GM12878 (cell line): ENCODE measurements at regions not wholly inside any gene's neighbourhood (a gene's known extent, or its start where the extent isn't known, plus 50 kb on each side); places are given as distances from the start of the nearest gene placed in this dataset.

Experiments used
- ATAC-seq: fragments of 200-7000 bp; cut with Tn5 transposase; 3 replicates; pipeline ENCODE4 v1.9.1; 2020; ENCODE audit warnings: mild to moderate bottlenecking, moderate library complexity
- BruUV-seq: library from RNA; stranded (reverse); fragments of 400-500 nt; replicated peaks from 2 replicates; lab custom pipeline; 2021; lab: Mats Ljungman, UMichigan
- CTCF ChIA-PET: fragments of 300-600 bp; sonication (Branson Sonifier 250); formaldehyde crosslinking; extraction: SDS; loops from one replicate; lab custom pipeline; 2021; ENCODE audit warnings: inconsistent platforms; lab: Yijun Ruan, JAX
- POLR2A ChIA-PET: fragments of 350-600 bp; formaldehyde crosslinking; extraction: SDS; loops from one replicate; lab custom pipeline; 2021; ENCODE audit warnings: inconsistent platforms; lab: Charles Lee
- RAD21 ChIA-PET: fragments of 300-600 bp; sonication (Branson Sonifier 250); formaldehyde crosslinking; loops from one replicate; lab custom pipeline; 2023; ENCODE audit warnings: antibody characterized with exemption; ENCODE audit not compliant: unreplicated experiment; lab: Charles Lee
- SMC1A ChIA-PET: fragments of 300-600 bp; sonication (Branson Sonifier 250); formaldehyde crosslinking; loops from one replicate; lab custom pipeline; 2023; ENCODE audit not compliant: unreplicated experiment, uncharacterized antibody; lab: Charles Lee
- DNase-seq: peaks from one replicate; pipeline ENCODE4 v3.0.0-alpha.2; 2011; ENCODE audit warnings: low read depth, low spot score
- FAIRE-seq: peaks from 3 replicates; lab custom pipeline; 2011; peaks lifted over from hg19 to GRCh38; lab: Jason Lieb, UNC
- H2AFZ ChIP-seq: 2 replicates; pipeline ENCODE4 v1.6.0; 2011; ENCODE audit warnings: low read depth, low read length, control low read depth; ENCODE audit not compliant: control insufficient read depth
- H3K27ac ChIP-seq: 2 replicates; pipeline ENCODE4 v1.5.1; 2011; ENCODE audit warnings: control low read depth; ENCODE audit not compliant: control insufficient read depth, insufficient read depth
- H3K27me3 ChIP-seq, 2 experiments: replicated peaks in 1 of 2; 2 replicates each; pipeline versions ENCODE4 v1.6.0 to v1.6.1; 2011; ENCODE audit warnings: low read length in 1 of 2; ENCODE audit not compliant: control insufficient read depth in 2 of 2, insufficient read depth in 2 of 2
- H3K36me3 ChIP-seq, 2 experiments: 2 replicates each; pipeline ENCODE4 v1.5.1; 2011; ENCODE audit warnings: low read length in 1 of 2; ENCODE audit not compliant: control insufficient read depth in 2 of 2, insufficient read depth in 2 of 2
- H3K4me1 ChIP-seq: 2 replicates; pipeline ENCODE4 v1.6.1; 2011; ENCODE audit warnings: mild to moderate bottlenecking, low read length, moderate library complexity, mixed read lengths; ENCODE audit not compliant: control insufficient read depth, insufficient read depth
- H3K4me2 ChIP-seq: 2 replicates; pipeline ENCODE4 v1.6.0; 2011; ENCODE audit warnings: control low read depth; ENCODE audit not compliant: control insufficient read depth, insufficient read depth
- H3K4me3 ChIP-seq: fragments of 200-600 bp; sonication (generic); 2 replicates; pipeline ENCODE4 v1.5.1; 2016
- H3K79me2 ChIP-seq: 2 replicates; pipeline ENCODE4 v1.6.0; 2011; ENCODE audit warnings: low read length; ENCODE audit not compliant: control insufficient read depth, insufficient read depth
- H3K9ac ChIP-seq: 2 replicates; pipeline ENCODE4 v1.8.0; 2011; ENCODE audit warnings: low read length, control low read depth, mixed read lengths; ENCODE audit not compliant: control insufficient read depth, insufficient read depth
- H3K9me3 ChIP-seq: replicated peaks from 3 replicates; pipeline ENCODE4 v1.5.1; 2011; ENCODE audit warnings: mild to moderate bottlenecking, low read length; ENCODE audit not compliant: control insufficient read depth, insufficient read depth
- H4K20me1 ChIP-seq: 2 replicates; pipeline ENCODE4 v1.6.0; 2011; ENCODE audit not compliant: control insufficient read depth, insufficient read depth
- BCL3 ChIP-seq: IDR thresholded peaks from 2 replicates; pipeline ENCODE4 v1.6.1; 2011; ENCODE audit warnings: borderline replicate concordance, low read depth, mild to moderate bottlenecking, moderate library complexity, low read length; ENCODE audit not compliant: insufficient read depth, poor library complexity, severe bottlenecking
- CHD1 ChIP-seq: IDR thresholded peaks from 2 replicates; pipeline ENCODE4 v1.6.1; 2012; ENCODE audit warnings: low read depth, low read length, improper control_type of control experiment
- DPF2 ChIP-seq: fragments of 450-650 bp; IDR thresholded peaks from 2 replicates; pipeline ENCODE4 v1.6.1; 2017; ENCODE audit warnings: mild to moderate bottlenecking
- EZH2 ChIP-seq: IDR thresholded peaks from 2 replicates; pipeline ENCODE4 v1.6.1; 2012; ENCODE audit warnings: low read depth, mild to moderate bottlenecking, control low read depth, inconsistent platforms, low read length, borderline replicate concordance; ENCODE audit not compliant: control insufficient read depth
- HCFC1 ChIP-seq: fragments of 150-350 bp; IDR thresholded peaks from 2 replicates; pipeline ENCODE4 v1.6.1; 2014; ENCODE audit warnings: low read length
- NR2F1 ChIP-seq: fragments of 450-650 bp; conservative IDR thresholded peaks from 2 replicates; pipeline ENCODE4 v1.6.1; 2017; ENCODE audit warnings: mild to moderate bottlenecking
- PAX5 ChIP-seq: IDR thresholded peaks from 2 replicates; pipeline ENCODE4 v1.6.1; 2011; ENCODE audit warnings: low read depth, low read length, borderline replicate concordance
- RELA ChIP-seq: fragments of 450-650 bp; IDR thresholded peaks from 2 replicates; pipeline ENCODE4 v1.8.0; 2014; ENCODE audit warnings: borderline replicate concordance; ENCODE audit not compliant: partially characterized antibody
- SIX5 ChIP-seq: IDR thresholded peaks from 2 replicates; pipeline ENCODE4 v1.6.1; 2011; ENCODE audit warnings: mild to moderate bottlenecking, low read depth, low read length, moderate library complexity; ENCODE audit not compliant: severe bottlenecking
- WGBS: methylation state at CpG from one replicate; pipeline ENCODE4 v1.1.6; 2016; ENCODE audit warnings: low lambda C conversion rate; ENCODE audit not compliant: insufficient replicate concordance, insufficient coverage; ENCODE audit errors: missing lambda C conversion rate; 5-methylcytosine and 5-hydroxymethylcytosine counted together
- in situ Hi-C: fragments of 300-500 bp; cut with MboI; formaldehyde crosslinking; loops from 9 replicates; pipeline ENCODE4 v1.14.3; 2018; ENCODE audit warnings: mixed read lengths
- intact Hi-C: fragments of 100-400 bp; cut with micrococcal nuclease; formaldehyde crosslinking; loops from one replicate; pipeline ENCODE4 v1.14.2; 2022; ENCODE audit not compliant: unreplicated experiment
- TF ChIP-seq, protein P1 (sequence below): fragments of 450-650 bp; IDR thresholded peaks from 2 replicates; pipeline ENCODE4 v1.6.1; 2018; ENCODE audit warnings: borderline replicate concordance, mild to moderate bottlenecking; ENCODE audit not compliant: partially characterized antibody

- TF ChIP-seq, protein P1, sequence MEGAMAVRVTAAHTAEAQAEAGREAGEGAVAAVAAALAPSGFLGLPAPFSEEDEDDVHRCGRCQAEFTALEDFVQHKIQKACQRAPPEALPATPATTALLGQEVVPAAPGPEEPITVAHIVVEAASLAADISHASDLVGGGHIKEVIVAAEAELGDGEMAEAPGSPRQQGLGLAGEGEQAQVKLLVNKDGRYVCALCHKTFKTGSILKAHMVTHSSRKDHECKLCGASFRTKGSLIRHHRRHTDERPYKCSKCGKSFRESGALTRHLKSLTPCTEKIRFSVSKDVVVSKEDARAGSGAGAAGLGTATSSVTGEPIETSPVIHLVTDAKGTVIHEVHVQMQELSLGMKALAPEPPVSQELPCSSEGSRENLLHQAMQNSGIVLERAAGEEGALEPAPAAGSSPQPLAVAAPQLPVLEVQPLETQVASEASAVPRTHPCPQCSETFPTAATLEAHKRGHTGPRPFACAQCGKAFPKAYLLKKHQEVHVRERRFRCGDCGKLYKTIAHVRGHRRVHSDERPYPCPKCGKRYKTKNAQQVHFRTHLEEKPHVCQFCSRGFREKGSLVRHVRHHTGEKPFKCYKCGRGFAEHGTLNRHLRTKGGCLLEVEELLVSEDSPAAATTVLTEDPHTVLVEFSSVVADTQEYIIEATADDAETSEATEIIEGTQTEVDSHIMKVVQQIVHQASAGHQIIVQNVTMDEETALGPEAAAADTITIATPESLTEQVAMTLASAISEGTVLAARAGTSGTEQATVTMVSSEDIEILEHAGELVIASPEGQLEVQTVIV: no peak
- no peak for TF ChIP-seq CHD1
- TF ChIP-seq NR2F1: no peak
- TF ChIP-seq SIX5: no peak
- TF ChIP-seq DPF2: no peak
- TF ChIP-seq HCFC1: no peak
- no peak for TF ChIP-seq PAX5
- TF ChIP-seq BCL3: no peak
- TF ChIP-seq RELA: no peak
- no peak for TF ChIP-seq EZH2
- Histone ChIP-seq H4K20me1 (no peaks in the 10 kb centered on the region), H3K9me3 (no peaks in the 10 kb centered on the region), H2AFZ (no peak overlapping the region), H3K4me1 (no peaks in the 10 kb centered on the region), H3K4me2 (no peak overlapping the region), H3K27me3 (no peaks in the 10 kb centered on the region), H3K9ac (no peak overlapping the region), H3K4me3 (no peak overlapping the region), H3K79me2 (no peaks in the 10 kb centered on the region), H3K27ac (no peak overlapping the region), H3K36me3 (no peaks in the 10 kb centered on the region)
- POLR2A ChIA-PET: no interaction called here
- 49% methylated on average over 10 of the region's 10 CpGs for WGBS
- intact Hi-C loops (no loop called here), in situ Hi-C loops (no loop called here)
- DNase-seq (no peak), ATAC-seq (no peak), FAIRE-seq (no peak)
- BruUV-seq: no TSS peak
- RAD21 ChIA-PET: no interaction called here
- CTCF ChIA-PET: no interaction called here
- SMC1A ChIA-PET: no interaction called here
Observed at GRCh38 chr17:45650561-45650960, 133.6 kb upstream of the CRHR1 start.
